ENCODE measurements at regions not wholly inside any gene's neighbourhood (a gene's known extent, or its start where the extent isn't known, plus 50 kb on each side); places are given as distances from the start of the nearest gene placed in this dataset.
"Not testable (repeated sequence)": the region's sequence is repeated elsewhere in the genome, so short reads cannot be mapped to it uniquely, and the experiment has no call there.

DNA sequence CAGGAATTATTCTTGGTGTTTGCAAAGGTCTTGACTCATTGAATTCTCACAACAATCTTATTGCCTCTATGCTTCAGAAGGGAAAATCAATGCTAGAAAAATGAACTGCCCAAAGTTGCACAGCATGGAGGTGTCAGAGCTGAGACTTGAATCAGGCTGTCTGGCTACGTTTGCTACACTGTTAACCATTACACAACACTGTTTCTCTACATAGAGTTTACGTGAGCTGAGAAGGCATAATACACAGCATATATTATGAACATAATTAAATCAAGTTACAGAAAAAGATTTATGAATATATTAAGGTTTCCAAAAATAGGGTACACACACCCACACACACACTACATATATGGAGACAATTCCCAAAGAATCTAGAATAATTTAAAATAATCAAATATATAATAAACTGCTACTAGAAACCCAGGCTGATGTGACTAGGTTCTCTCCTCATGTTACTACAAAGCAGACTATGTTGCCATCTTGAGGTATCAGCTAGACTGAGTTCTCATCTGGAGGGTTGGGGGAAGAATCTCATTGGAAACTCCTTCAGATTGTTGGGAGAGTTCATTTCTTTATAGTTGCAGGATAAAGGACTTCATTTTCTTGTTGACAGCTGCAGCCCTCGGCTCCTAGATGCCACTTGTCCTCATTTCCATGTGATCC lies 1270.5 kb downstream of the ARAP2 start:
- Histone ChIP-seq H3K4me1 (replicated peaks in 1 of 2) (no peaks in the 10 kb centered on the region), H3K4me3 (no peak overlapping the region), H3K9me3 (replicated peaks in 1 of 3) (no peaks in the 10 kb centered on the region), H3K27me3 (no peaks in the 10 kb centered on the region), H3K27ac (no peak overlapping the region), H3K36me3 (replicated peaks in 1 of 2) (no peaks in the 10 kb centered on the region)
- intact Hi-C loops (cut with DNase I), result no loop called here
- no peak for TF ChIP-seq POLR2A (IDR thresholded peaks at IDR 0.05)
- TF ChIP-seq, protein P1, sequence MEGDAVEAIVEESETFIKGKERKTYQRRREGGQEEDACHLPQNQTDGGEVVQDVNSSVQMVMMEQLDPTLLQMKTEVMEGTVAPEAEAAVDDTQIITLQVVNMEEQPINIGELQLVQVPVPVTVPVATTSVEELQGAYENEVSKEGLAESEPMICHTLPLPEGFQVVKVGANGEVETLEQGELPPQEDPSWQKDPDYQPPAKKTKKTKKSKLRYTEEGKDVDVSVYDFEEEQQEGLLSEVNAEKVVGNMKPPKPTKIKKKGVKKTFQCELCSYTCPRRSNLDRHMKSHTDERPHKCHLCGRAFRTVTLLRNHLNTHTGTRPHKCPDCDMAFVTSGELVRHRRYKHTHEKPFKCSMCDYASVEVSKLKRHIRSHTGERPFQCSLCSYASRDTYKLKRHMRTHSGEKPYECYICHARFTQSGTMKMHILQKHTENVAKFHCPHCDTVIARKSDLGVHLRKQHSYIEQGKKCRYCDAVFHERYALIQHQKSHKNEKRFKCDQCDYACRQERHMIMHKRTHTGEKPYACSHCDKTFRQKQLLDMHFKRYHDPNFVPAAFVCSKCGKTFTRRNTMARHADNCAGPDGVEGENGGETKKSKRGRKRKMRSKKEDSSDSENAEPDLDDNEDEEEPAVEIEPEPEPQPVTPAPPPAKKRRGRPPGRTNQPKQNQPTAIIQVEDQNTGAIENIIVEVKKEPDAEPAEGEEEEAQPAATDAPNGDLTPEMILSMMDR (IDR thresholded peaks at IDR 0.05), result no peak
- DNase-seq, result no peak
- WGBS, 4 donors, result 60 to 64% (median 61%) methylated on average over 3 of the region's 3 CpGs

GRCh38 chr4:34974313-34974680 lies 1270.0 kb downstream of the ARAP2 start:
- no peak overlapping the region for H3K4me3 ChIP-seq
- no peak overlapping the region for H3K27ac ChIP-seq
- no peaks in the 10 kb centered on the region for H3K4me1 ChIP-seq (replicated peaks in 1 of 2)
- no peaks in the 10 kb centered on the region for H3K36me3 ChIP-seq (replicated peaks in 1 of 2)
- H3K27me3 ChIP-seq, result no peaks in the 10 kb centered on the region
- no peaks in the 10 kb centered on the region for H3K9me3 ChIP-seq (replicated peaks in 1 of 3)
- no peak for DNase-seq
- TF ChIP-seq, protein P1 (IDR thresholded peaks at IDR 0.05), result no peak
- TF ChIP-seq POLR2A (IDR thresholded peaks at IDR 0.05), result no peak
- intact Hi-C loops (cut with DNase I), result no loop called here

- DNase-seq; H3K9me3 ChIP-seq (replicated peaks in 1 of 3); H3K27me3 ChIP-seq; H3K4me1 ChIP-seq (replicated peaks in 1 of 2); intact Hi-C loops (cut with DNase I); H3K4me3 ChIP-seq; H3K36me3 ChIP-seq (replicated peaks in 1 of 2); H3K27ac ChIP-seq: not testable (repeated sequence)
- 87 to 92% (median 90%) methylated on average over 8 of the region's 8 CpGs for WGBS, 4 donors
Observed at GRCh38 chr4:35021222-35021621, 1223.1 kb downstream of the ARAP2 start.

DNA sequence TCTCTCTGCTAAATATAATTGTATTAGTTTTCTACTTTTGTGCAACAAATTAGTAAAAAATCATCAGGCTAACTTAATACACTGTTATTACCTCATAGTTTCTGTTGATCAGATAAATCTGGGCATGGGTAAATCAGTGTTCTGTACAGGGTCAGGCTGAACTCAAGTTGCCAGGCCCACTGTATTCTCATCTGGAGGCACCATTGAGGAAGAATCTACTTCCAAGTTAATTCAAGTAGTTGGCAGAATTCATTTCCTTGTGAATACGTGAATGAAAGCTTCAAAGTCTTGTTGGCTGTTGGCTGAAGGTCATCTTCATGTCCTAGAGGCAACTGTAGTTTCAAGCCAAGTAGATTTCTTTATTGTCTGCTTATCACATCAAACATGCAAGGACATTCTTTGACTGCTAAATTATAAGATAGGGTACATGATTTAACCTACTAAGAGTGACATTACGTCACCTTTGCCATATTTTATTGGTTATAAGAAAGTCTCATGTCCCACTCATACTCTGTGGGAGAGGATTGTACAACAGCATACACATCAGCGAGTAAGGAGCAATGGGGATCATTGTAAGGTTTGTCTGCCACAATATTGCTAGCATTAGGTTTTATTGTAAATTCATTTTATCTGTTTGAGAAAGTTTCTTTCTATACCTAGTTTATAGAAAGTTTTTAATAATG lies 1219.0 kb downstream of the ARAP2 start:
- Histone ChIP-seq H3K27me3 (no peaks in the 10 kb centered on the region), H3K9me3 (replicated peaks in 1 of 3) (peaks cover 0 to 12% (median 0%) of the 10 kb centered on the region in 3 donors), H3K36me3 (replicated peaks in 1 of 2) (no peaks in the 10 kb centered on the region), H3K27ac (no peak overlapping the region), H3K4me1 (replicated peaks in 1 of 2) (no peaks in the 10 kb centered on the region), H3K4me3 (no peak overlapping the region)
- intact Hi-C loops (cut with DNase I), result no loop called here
- DNase-seq, result no peak
- WGBS, 4 donors, result 50 to 53% (median 51%) methylated on average over 3 of the region's 3 CpGs
- no peak for TF ChIP-seq POLR2A (IDR thresholded peaks at IDR 0.05)
- TF ChIP-seq, protein P1 (IDR thresholded peaks at IDR 0.05), result no peak

All from adrenal gland (tissue), 9 donors.